T-cell (primary cell): ENCODE measurements at regions not wholly inside any gene's neighbourhood (a gene's known extent, or its start where the extent isn't known, plus 50 kb on each side); places are given as distances from the start of the nearest gene placed in this dataset.

Experiments used
- ATAC-seq, 4 experiments: fragments of 200-7000 bp in 3 of 4; fragments of 150-1000 bp in 1 of 4; cut with Tn5 transposase; replicated peaks in 1 of 4; 1 replicate in 3 of 4; 2 replicates in 1 of 4; pipeline ENCODE4 v1.10.0; 2021; ENCODE audit warnings: moderate library complexity in 3 of 4, mild to moderate bottlenecking in 2 of 4, moderate number of reproducible peaks in 1 of 4
- CTCF ChIA-PET, 2 donors: fragments of 300-600 bp; sonication (Branson Sonifier 250); formaldehyde crosslinking; loops; one replicate each; lab custom pipeline; 2022; ENCODE audit warnings: antibody characterized with exemption in 2 of 2; lab: Charles Lee
- POLR2A ChIA-PET, 2 donors: fragments of 300-600 bp; sonication (Branson Sonifier 250); formaldehyde crosslinking; loops; one replicate each; lab custom pipeline; 2022; ENCODE audit warnings: antibody characterized with exemption in 2 of 2; lab: Charles Lee
- DNase-seq, 35 experiments: peaks; one replicate each; pipeline versions ENCODE4 v3.0.0 to v3.0.0-alpha.2; 2013 to 2023
- H3K27ac ChIP-seq: one replicate; pipeline ENCODE4 v1.5.1; 2013; ENCODE audit warnings: low read length
- H3K27me3 ChIP-seq, 2 experiments: replicated peaks in 1 of 2; 1 replicate in 1 of 2; 2 replicates in 1 of 2; pipeline versions ENCODE4 v1.6.1 to v1.7.0; 2013; ENCODE audit warnings: low read length in 1 of 2, mixed read lengths in 1 of 2; ENCODE audit not compliant: control insufficient read depth in 2 of 2, insufficient read depth in 2 of 2; ENCODE audit errors: extremely low read depth in 1 of 2
- H3K36me3 ChIP-seq, 2 donors: 1 replicate in 1 of 2; 2 replicates in 1 of 2; pipeline versions ENCODE4 v1.6.1 to v1.7.0; 2013; ENCODE audit warnings: low read length in 1 of 2; ENCODE audit not compliant: control insufficient read depth in 2 of 2, insufficient read depth in 1 of 2; ENCODE audit errors: extremely low read depth in 1 of 2
- H3K4me1 ChIP-seq, 2 experiments: 1 replicate in 1 of 2; 2 replicates in 1 of 2; pipeline versions ENCODE4 v1.6.1 to v1.7.0; 2013; ENCODE audit warnings: low read length in 2 of 2, mixed read lengths in 1 of 2; ENCODE audit not compliant: insufficient read depth in 2 of 2, control insufficient read depth in 1 of 2; ENCODE audit errors: extremely low read depth in 1 of 2
- H3K4me3 ChIP-seq, 2 donors: 1 replicate in 1 of 2; 2 replicates in 1 of 2; pipeline versions ENCODE4 v1.5.1 to v1.7.0; 2013; ENCODE audit warnings: mild to moderate bottlenecking in 2 of 2, low read length in 1 of 2, moderate library complexity in 1 of 2; ENCODE audit not compliant: control insufficient read depth in 1 of 2; ENCODE audit errors: extremely low read depth in 1 of 2
- H3K9me3 ChIP-seq: 2 replicates; pipeline ENCODE4 v1.7.0; 2013
- H3K27ac Mint-ChIP-seq, 2 donors: one replicate each; pipeline ENCODE4 v1.8.0; 2020 to 2021; ENCODE audit warnings: mild to moderate bottlenecking in 2 of 2, mixed read lengths in 2 of 2
- H3K27me3 Mint-ChIP-seq, 2 donors: one replicate each; pipeline ENCODE4 v1.8.0; 2021 to 2022; ENCODE audit warnings: mixed read lengths in 2 of 2
- H3K36me3 Mint-ChIP-seq: one replicate; pipeline ENCODE4 v1.8.0; 2021; ENCODE audit warnings: mixed read lengths
- H3K4me1 Mint-ChIP-seq, 3 donors: one replicate each; pipeline ENCODE4 v1.8.0; 2020 to 2022; ENCODE audit warnings: mixed read lengths in 3 of 3, mild to moderate bottlenecking in 1 of 3
- H3K4me3 Mint-ChIP-seq, 3 donors: one replicate each; pipeline ENCODE4 v1.8.0; 2020 to 2022; ENCODE audit warnings: mild to moderate bottlenecking in 3 of 3, mixed read lengths in 3 of 3, moderate library complexity in 3 of 3
- H3K9me3 Mint-ChIP-seq, 3 donors: one replicate each; pipeline ENCODE4 v1.8.0; 2020 to 2022; ENCODE audit warnings: mixed read lengths in 3 of 3
- WGBS: methylation state at CpG from one replicate; pipeline ENCODE4 v1.1.5; 2013; ENCODE audit warnings: missing lambda C conversion rate; ENCODE audit not compliant: insufficient coverage; 5-methylcytosine and 5-hydroxymethylcytosine counted together

GRCh38 chr7:85612514-85612913 lies 425.7 kb upstream of the SEMA3D start:
- no peaks in the 10 kb centered on the region for H3K9me3 ChIP-seq
- H3K4me3 Mint-ChIP-seq: no peak overlapping the region
- no peak for DNase-seq
- no peak for ATAC-seq
- POLR2A ChIA-PET: no interaction called here
- H3K4me3 ChIP-seq: no peak overlapping the region
- no peak overlapping the region for H3K27ac Mint-ChIP-seq
- H3K27ac ChIP-seq: no peak overlapping the region
- H3K4me1 Mint-ChIP-seq: no peaks in the 10 kb centered on the region
- no peaks in the 10 kb centered on the region for H3K36me3 ChIP-seq
- H3K36me3 Mint-ChIP-seq: no peaks in the 10 kb centered on the region
- CTCF ChIA-PET: no interaction called here
- no peaks in the 10 kb centered on the region for H3K4me1 ChIP-seq
- no peaks in the 10 kb centered on the region for H3K27me3 ChIP-seq
- no peaks in the 10 kb centered on the region for H3K27me3 Mint-ChIP-seq
- H3K9me3 Mint-ChIP-seq: peaks cover 6 to 11% (median 11%) of the 10 kb centered on the region in 3 donors

DNA sequence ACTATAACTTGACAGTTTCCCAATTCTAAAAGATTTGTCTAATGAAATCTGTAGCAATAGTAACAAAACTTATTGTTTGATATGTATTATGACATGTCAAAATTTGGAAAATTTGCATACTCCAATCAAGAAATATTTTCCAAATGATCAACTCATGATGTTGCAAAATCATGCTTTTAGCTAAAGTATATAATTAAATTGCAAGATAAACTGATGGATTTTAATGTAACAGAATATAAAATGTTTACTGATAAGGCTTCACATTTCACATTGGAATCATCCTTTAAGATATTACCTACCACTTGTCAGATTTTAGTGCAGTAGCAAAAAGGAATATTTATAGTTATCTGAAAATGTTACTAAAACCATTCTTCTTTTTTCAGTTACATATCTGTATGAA lies 421.9 kb upstream of the SEMA3D start:
- no peaks in the 10 kb centered on the region for H3K4me1 Mint-ChIP-seq
- no peaks in the 10 kb centered on the region for H3K36me3 ChIP-seq
- no peaks in the 10 kb centered on the region for H3K36me3 Mint-ChIP-seq
- POLR2A ChIA-PET: no interaction called here
- no peak overlapping the region for H3K27ac ChIP-seq
- no peak overlapping the region for H3K27ac Mint-ChIP-seq
- H3K9me3 ChIP-seq: no peaks in the 10 kb centered on the region
- no peak for ATAC-seq
- no peaks in the 10 kb centered on the region for H3K27me3 Mint-ChIP-seq
- H3K4me3 Mint-ChIP-seq: no peak overlapping the region
- H3K27me3 ChIP-seq: no peaks in the 10 kb centered on the region
- CTCF ChIA-PET: no interaction called here
- H3K4me3 ChIP-seq: no peak overlapping the region
- DNase-seq: no peak
- H3K4me1 ChIP-seq: no peaks in the 10 kb centered on the region
- H3K9me3 Mint-ChIP-seq: peaks cover 5 to 11% (median 10%) of the 10 kb centered on the region in 3 donors

DNA sequence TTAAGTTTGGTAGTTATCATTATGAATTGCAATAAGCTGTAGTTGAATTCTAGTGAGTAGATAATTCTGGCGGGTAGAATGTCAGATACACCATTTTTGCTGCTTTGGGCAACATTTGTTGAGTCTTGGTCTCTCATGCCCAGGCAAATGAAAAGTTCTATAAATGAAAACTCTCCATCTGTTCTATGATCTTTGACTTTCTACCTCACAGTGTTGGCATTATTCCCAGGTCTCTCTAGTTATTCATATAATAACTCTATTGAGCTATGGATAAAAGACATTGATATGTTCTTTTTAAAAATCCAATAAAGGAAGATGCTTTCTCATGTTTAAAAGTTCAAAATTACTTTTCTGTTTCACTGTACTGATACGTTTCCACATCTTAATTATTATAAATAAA lies 415.3 kb upstream of the SEMA3D start:
- Histone ChIP-seq H3K9me3 (no peaks in the 10 kb centered on the region), H3K36me3 (no peaks in the 10 kb centered on the region), H3K4me1 (no peaks in the 10 kb centered on the region), H3K27ac (no peak overlapping the region), H3K27me3 (no peaks in the 10 kb centered on the region), H3K4me3 (no peak overlapping the region)
- Mint-ChIP-seq H3K36me3 (no peaks in the 10 kb centered on the region), H3K27me3 (no peaks in the 10 kb centered on the region), H3K4me3 (no peak overlapping the region), H3K4me1 (no peaks in the 10 kb centered on the region), H3K27ac (no peak overlapping the region), H3K9me3 (peaks cover 0 to 4% (median 2%) of the 10 kb centered on the region in 3 donors)
- ATAC-seq (no peak), DNase-seq (no peak)
- POLR2A ChIA-PET: no interaction called here
- CTCF ChIA-PET: no interaction called here
- WGBS: no CpG with 5 or more reads among the region's 2 CpGs

- POLR2A ChIA-PET: no interaction called here
- Mint-ChIP-seq H3K9me3 (peaks cover 0 to 2% (median 0%) of the 10 kb centered on the region in 3 donors), H3K4me3 (no peak overlapping the region), H3K36me3 (no peaks in the 10 kb centered on the region), H3K27ac (no peak overlapping the region), H3K4me1 (no peaks in the 10 kb centered on the region), H3K27me3 (no peaks in the 10 kb centered on the region)
- WGBS: 44% methylated on average over 3 of the region's 3 CpGs
- DNase-seq (no peak), ATAC-seq (no peak)
- Histone ChIP-seq H3K4me1 (no peaks in the 10 kb centered on the region), H3K36me3 (no peaks in the 10 kb centered on the region), H3K4me3 (no peak overlapping the region), H3K9me3 (no peaks in the 10 kb centered on the region), H3K27me3 (no peaks in the 10 kb centered on the region), H3K27ac (no peak overlapping the region)
- CTCF ChIA-PET: no interaction called here
These were observed 413.5 kb upstream of the SEMA3D start for GRCh38 chr7:85600395-85600794.

DNA sequence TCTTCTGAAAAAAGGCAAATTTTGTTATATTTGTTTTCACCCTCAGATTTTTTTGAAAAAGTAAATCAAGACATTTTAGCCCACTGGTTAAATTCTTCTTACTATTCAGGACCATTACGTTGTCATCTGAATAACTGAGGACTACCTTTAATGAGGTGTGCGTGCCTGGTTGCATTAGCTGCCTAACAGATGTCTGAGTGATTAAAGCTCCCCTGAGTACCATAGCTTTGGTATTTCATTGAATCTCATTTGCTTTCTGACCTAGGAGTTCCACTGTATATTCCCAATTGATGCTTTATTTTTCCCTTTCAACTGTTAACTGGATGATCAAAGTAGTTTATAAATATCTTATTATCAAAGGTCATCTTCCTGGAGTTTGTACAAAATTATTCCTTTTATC lies 410.0 kb upstream of the SEMA3D start:
- Mint-ChIP-seq H3K9me3 (peaks cover 0 to 6% (median 0%) of the 10 kb centered on the region in 3 donors), H3K27me3 (no peaks in the 10 kb centered on the region), H3K4me1 (no peaks in the 10 kb centered on the region), H3K36me3 (no peaks in the 10 kb centered on the region), H3K4me3 (no peak overlapping the region), H3K27ac (no peak overlapping the region)
- Histone ChIP-seq H3K9me3 (no peaks in the 10 kb centered on the region), H3K4me3 (no peak overlapping the region), H3K4me1 (no peaks in the 10 kb centered on the region), H3K27ac (no peak overlapping the region), H3K36me3 (no peaks in the 10 kb centered on the region), H3K27me3 (no peaks in the 10 kb centered on the region)
- ATAC-seq (no peak), DNase-seq (no peak)
- ChIA-PET POLR2A (no interaction called here), CTCF (no interaction called here)
- WGBS: 67% methylated on average over 1 of the region's 2 CpGs

DNA sequence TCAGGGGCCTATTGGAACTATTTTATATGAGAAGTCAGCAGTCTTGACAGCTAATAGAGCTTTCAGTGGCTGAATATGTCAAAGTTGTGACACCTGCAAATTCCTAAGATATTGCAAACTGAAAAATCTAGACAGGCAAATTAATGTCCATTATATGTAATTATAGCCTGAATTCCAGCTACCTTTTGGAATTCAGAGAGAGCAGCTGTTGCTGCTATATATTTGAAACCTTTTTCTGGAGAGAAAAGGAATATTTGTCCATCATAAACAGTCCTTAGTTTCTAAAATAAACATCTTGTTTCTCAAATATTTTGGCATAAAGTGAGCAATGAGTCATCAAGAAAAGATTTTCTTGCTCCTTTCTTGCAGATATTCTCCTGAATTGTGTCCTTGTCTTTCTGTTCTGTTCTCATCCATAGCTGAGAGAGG lies 408.9 kb upstream of the SEMA3D start:
- no peaks in the 10 kb centered on the region for H3K36me3 Mint-ChIP-seq
- H3K27me3 ChIP-seq: no peaks in the 10 kb centered on the region
- H3K9me3 Mint-ChIP-seq: peaks cover 0 to 6% (median 0%) of the 10 kb centered on the region in 3 donors
- CTCF ChIA-PET: interaction anchor here in 1 of 2 donors (0.6 kb wide), 1 partner anchor 1651 kb away, joined by 3 read pairs; no protein-coding TSS in a partner anchor
- no peak overlapping the region for H3K4me3 Mint-ChIP-seq
- H3K36me3 ChIP-seq: no peaks in the 10 kb centered on the region
- POLR2A ChIA-PET: no interaction called here
- no peak for ATAC-seq
- no peaks in the 10 kb centered on the region for H3K9me3 ChIP-seq
- H3K27ac Mint-ChIP-seq: no peak overlapping the region
- DNase-seq: no peak
- H3K4me3 ChIP-seq: no peak overlapping the region
- H3K27ac ChIP-seq: no peak overlapping the region
- H3K4me1 ChIP-seq: no peaks in the 10 kb centered on the region
- H3K27me3 Mint-ChIP-seq: no peaks in the 10 kb centered on the region
- no peaks in the 10 kb centered on the region for H3K4me1 Mint-ChIP-seq

GRCh38 chr7:85593355-85593754 lies 406.5 kb upstream of the SEMA3D start:
- WGBS: 70% methylated on average over 1 of the region's 3 CpGs
- no peak for ATAC-seq

More at GRCh38 chr7:85593355-85593754, 406.5 kb upstream of the SEMA3D start:
- H3K27ac Mint-ChIP-seq: no peak overlapping the region
- Histone ChIP-seq H3K4me3 (no peak overlapping the region), H3K4me1 (no peaks in the 10 kb centered on the region), H3K36me3 (no peaks in the 10 kb centered on the region), H3K9me3 (no peaks in the 10 kb centered on the region), H3K27ac (no peak overlapping the region), H3K27me3 (no peaks in the 10 kb centered on the region)
- no peak overlapping the region for H3K4me3 Mint-ChIP-seq
- ChIA-PET POLR2A (no interaction called here), CTCF (interaction anchor here in 1 of 2 donors (0.7 kb wide), 1 partner anchor 257 kb away, joined by 3 read pairs; no protein-coding TSS in a partner anchor)
- peaks cover 0 to 6% (median 3%) of the 10 kb centered on the region in 3 donors for H3K9me3 Mint-ChIP-seq
- H3K27me3 Mint-ChIP-seq: no peaks in the 10 kb centered on the region
- H3K4me1 Mint-ChIP-seq: no peaks in the 10 kb centered on the region
- no peaks in the 10 kb centered on the region for H3K36me3 Mint-ChIP-seq
- no peak for DNase-seq
